ENCODE measurements at regions not wholly inside any gene's neighbourhood (a gene's known extent, or its start where the extent isn't known, plus 50 kb on each side); places are given as distances from the start of the nearest gene placed in this dataset.

- H3K4me3 ChIP-seq (ENCODE audit: extremely low read depth in 1 of 4, insufficient read depth in 2 of 4, low read depth in 3 of 4, low read length in 4 of 4), result no peak overlapping the region
- H3K4me2 ChIP-seq (ENCODE audit: insufficient read depth in 1 of 2, low read depth in 2 of 2, low read length in 2 of 2), result no peak overlapping the region; a peak in 1 of 4 replicates
- no peaks in the 10 kb centered on the region for H3K79me1 ChIP-seq (ENCODE audit: low read depth, low read length)
- 71% methylated on average over 6 of the region's 6 CpGs; no CpG with 5 or more reads in 1 of the 2 experiments for WGBS, 2 experiments (ENCODE audit: extremely low coverage in 1 of 2, insufficient coverage in 1 of 2, insufficient read length in 1 of 2, insufficient replicate concordance in 2 of 2, low coverage in 1 of 2, low lambda C conversion rate in 2 of 2, missing lambda C conversion rate in 1 of 2)
- H3K27me3 ChIP-seq (replicated peaks in 1 of 4; ENCODE audit: control insufficient read depth in 3 of 4, extremely low read depth in 1 of 4, insufficient read depth in 3 of 4, low read length in 3 of 4), result no peaks in the 10 kb centered on the region
- H3K18ac ChIP-seq (ENCODE audit: extremely low read depth, low read length), result no peak overlapping the region
- no peak overlapping the region for H3K4ac ChIP-seq (replicated peaks; ENCODE audit: insufficient read length, low read depth, low read length)
- no peak overlapping the region for H3K56ac ChIP-seq (replicated peaks; ENCODE audit: insufficient read length, low read depth, low read length)
- H3K27ac ChIP-seq (ENCODE audit: low read depth, low read length), result no peak overlapping the region
- no peaks in the 10 kb centered on the region; a peak in 1 of 8 replicates for H3K36me3 ChIP-seq (ENCODE audit: control insufficient read depth in 2 of 4, insufficient read depth in 4 of 4, low read length in 3 of 4)
- no peak for TF ChIP-seq KDM1A (IDR thresholded peaks at IDR 0.05; ENCODE audit: borderline replicate concordance, low read length)
- TF ChIP-seq SP2 (IDR thresholded peaks at IDR 0.05; ENCODE audit: low read length), result no peak
- TF ChIP-seq RAD21 (IDR thresholded peaks at IDR 0.05 in 1 of 2, conservative IDR thresholded peaks at IDR 0.05 in 1 of 2; ENCODE audit: low read depth in 2 of 2, low read length in 2 of 2), result no peak
- TF ChIP-seq MAFK (IDR thresholded peaks at IDR 0.05; ENCODE audit: low read depth, low read length), result no peak
- no peak for TF ChIP-seq E2F6 (IDR thresholded peaks at IDR 0.05)
- no peak for TF ChIP-seq HDAC6 (IDR thresholded peaks at IDR 0.05; ENCODE audit: low read depth, low read length)
- H4K8ac ChIP-seq (ENCODE audit: extremely low read depth, insufficient read depth, low read length), result no peak overlapping the region
- H2BK20ac ChIP-seq (ENCODE audit: low read length), result no peak overlapping the region
- H2BK12ac ChIP-seq (ENCODE audit: low read depth, low read length), result no peak overlapping the region
- no peaks in the 10 kb centered on the region for H3K79me2 ChIP-seq (ENCODE audit: control insufficient read depth in 1 of 2, insufficient read depth in 2 of 2, low read length in 2 of 2)
- no peak for FAIRE-seq
- H2AK5ac ChIP-seq (ENCODE audit: low read depth, low read length), result no peak overlapping the region
- DNase-seq (ENCODE audit: low read depth in 1 of 2, low spot score in 2 of 2), result no peak
- no peak overlapping the region for H2AFZ ChIP-seq (ENCODE audit: low read length)
- peaks cover 1 to 21% (median 11%) of the 10 kb centered on the region in 4 experiments; a peak in 4 of 7 replicates for H3K4me1 ChIP-seq (replicated peaks in 1 of 4; ENCODE audit: control insufficient read depth in 3 of 4, insufficient read depth in 4 of 4, low read length in 3 of 4)
- no peak overlapping the region for H4K91ac ChIP-seq (replicated peaks; ENCODE audit: insufficient read length, low read length)
- H2BK15ac ChIP-seq (ENCODE audit: low read length), result no peak overlapping the region
- H3K9me3 ChIP-seq (ENCODE audit: insufficient read depth in 2 of 2, low read depth in 1 of 2, low read length in 1 of 2), result no peaks in the 10 kb centered on the region
- H4K20me1 ChIP-seq (replicated peaks in 1 of 2; ENCODE audit: control insufficient read depth in 1 of 2, insufficient read depth in 2 of 2, low read length in 2 of 2), result no peaks in the 10 kb centered on the region
- no peak overlapping the region for H2BK5ac ChIP-seq (ENCODE audit: low read depth, low read length)
- no peak overlapping the region for H3K23ac ChIP-seq (ENCODE audit: insufficient read length)
- CTCF ChIA-PET (ENCODE audit: partially characterized antibody), result interaction anchor here (1.5 kb wide), 1 partner anchor 80 kb away, joined by 4 read pairs; no protein-coding TSS in a partner anchor
- H3K14ac ChIP-seq (ENCODE audit: insufficient read length), result no peak overlapping the region
- H3K23me2 ChIP-seq (ENCODE audit: low read depth, low read length), result no peaks in the 10 kb centered on the region
- no peak overlapping the region for H2BK120ac ChIP-seq (replicated peaks; ENCODE audit: low read depth, low read length)
- H4K5ac ChIP-seq (ENCODE audit: insufficient read length, low read depth, low read length), result no peak overlapping the region
- POLR2A ChIA-PET (ENCODE audit: partially characterized antibody), result no interaction called here
- no peak overlapping the region for H3K9ac ChIP-seq (replicated peaks in 1 of 4; ENCODE audit: extremely low read depth in 1 of 4, low read depth in 3 of 4, low read length in 3 of 4)
Observed at GRCh38 chr5:63687854-63688516, 274.3 kb downstream of the HTR1A start.

Data from H1 (cell line).